ENCODE measurements at regions not wholly inside any gene's neighbourhood (a gene's known extent, or its start where the extent isn't known, plus 50 kb on each side); places are given as distances from the start of the nearest gene placed in this dataset.

- Histone ChIP-seq H3K4me1 (ENCODE audit: control insufficient read depth in 1 of 2, insufficient read depth in 2 of 2, low read depth in 1 of 2, low read length in 1 of 2) (peaks cover 0 to 24% of the 10 kb centered on the region in 2 experiments; a peak in 1 of 4 replicates), H3K79me2 (ENCODE audit: insufficient read depth) (no peaks in the 10 kb centered on the region), H3K27ac (ENCODE audit: low read depth in 2 of 2, low read length in 1 of 2) (no peak overlapping the region), H3K9me2 (no peaks in the 10 kb centered on the region), H3K36me3 (replicated peaks in 1 of 2; ENCODE audit: control insufficient read depth in 1 of 2, insufficient read depth in 2 of 2, low read length in 1 of 2) (no peaks in the 10 kb centered on the region), H3K4me2 (no peak overlapping the region), H2AFZ (ENCODE audit: low read depth) (no peak overlapping the region), H3K9ac (no peak overlapping the region), H4K20me1 (ENCODE audit: insufficient read depth) (no peaks in the 10 kb centered on the region), H3K27me3 (ENCODE audit: insufficient read depth) (no peaks in the 10 kb centered on the region; the same call in 1 of the 2 replicates), H3F3A (replicated peaks; ENCODE audit: insufficient read depth) (no peaks in the 10 kb centered on the region), H3K9me3 (no peaks in the 10 kb centered on the region), H3K4me3 (ENCODE audit: low read depth in 2 of 2, low read length in 1 of 2) (no peak overlapping the region)
- CTCF ChIA-PET = interaction anchor here (1.1 kb wide), 1 partner anchor 9 kb away, joined by 3 read pairs; no protein-coding TSS in a partner anchor
- TF ChIP-seq TEAD4 (IDR thresholded peaks at IDR 0.05; ENCODE audit: borderline replicate concordance, insufficient read depth) = no peak
- TF ChIP-seq GATA2 (CRISPR knock-in tag; IDR thresholded peaks at IDR 0.05) = no peak
- no peak for TF ChIP-seq ELF1 (IDR thresholded peaks at IDR 0.05)
- no peak for TF ChIP-seq FOSL2 (IDR thresholded peaks at IDR 0.05; ENCODE audit: borderline replicate concordance, low read depth)
- no peak for TF ChIP-seq FOXM1 (IDR thresholded peaks at IDR 0.05; ENCODE audit: low read depth)
- TF ChIP-seq MEF2A (IDR thresholded peaks at IDR 0.05; ENCODE audit: borderline replicate concordance, low read depth) = no peak
- TF ChIP-seq REST (IDR thresholded peaks at IDR 0.05; ENCODE audit: low read depth, low read length) = no peak
- TF ChIP-seq RCOR1 (IDR thresholded peaks at IDR 0.05; ENCODE audit: low read length) = no peak
- TF ChIP-seq USF2 (IDR thresholded peaks at IDR 0.05; ENCODE audit: borderline replicate concordance, low read depth, low read length) = no peak
- TF ChIP-seq RAD21 (IDR thresholded peaks at IDR 0.05; ENCODE audit: low read length) = no peak
- TF ChIP-seq PBX3 (IDR thresholded peaks at IDR 0.05) = no peak
- no peak for TF ChIP-seq CTCF (IDR thresholded peaks at IDR 0.05)
- no peak for TF ChIP-seq IRF3 (IDR thresholded peaks at IDR 0.05; ENCODE audit: low read depth, low read length)
- no peak for TF ChIP-seq POLR2AphosphoS5 (IDR thresholded peaks at IDR 0.05; ENCODE audit: low read depth, low read length)
- no peak for TF ChIP-seq NFIC (IDR thresholded peaks at IDR 0.05; ENCODE audit: borderline replicate concordance)
- no peak for TF ChIP-seq FOXJ3 (CRISPR knock-in tag; IDR thresholded peaks at IDR 0.05)
- no peak for DNase-seq
- 33% methylated on average over 5 of the region's 5 CpGs for WGBS (ENCODE audit: low lambda C conversion rate)
- POLR2A ChIA-PET = no interaction called here
These were observed 195.1 kb upstream of the CADM1 start for GRCh38 chr11:115699326-115699725.

Measured in SK-N-SH (cell line).